H1 (cell line): ENCODE measurements at regions not wholly inside any gene's neighbourhood (a gene's known extent, or its start where the extent isn't known, plus 50 kb on each side); places are given as distances from the start of the nearest gene placed in this dataset.

Experiments
- CTCF ChIA-PET: fragments of 300-600 bp; sonication (Branson Sonifier 250); formaldehyde crosslinking; loops from one replicate; lab custom pipeline; 2021; ENCODE audit not compliant: partially characterized antibody; lab: Charles Lee
- POLR2A ChIA-PET: fragments of 300-600 bp; sonication (Branson Sonifier 250); formaldehyde crosslinking; loops from one replicate; lab custom pipeline; 2021; ENCODE audit warnings: inconsistent platforms; ENCODE audit not compliant: partially characterized antibody; lab: Charles Lee
- DNase-seq, 2 experiments: peaks; one replicate each; pipeline versions ENCODE4 v3.0.0 to v3.0.0-alpha.2; 2010 to 2022; ENCODE audit warnings: low spot score in 2 of 2, low read depth in 1 of 2, mixed read lengths in 1 of 2
- FAIRE-seq: peaks from 2 replicates; lab custom pipeline; 2011; peaks lifted over from hg19 to GRCh38; lab: Jason Lieb, UNC
- H2AFZ ChIP-seq: 2 replicates; pipeline ENCODE4 v1.8.1; 2012; ENCODE audit warnings: low read length, inconsistent platforms
- H2AK5ac ChIP-seq: 2 replicates; pipeline ENCODE4 v1.6.1; 2013; ENCODE audit warnings: low read depth, low read length
- H2BK120ac ChIP-seq: replicated peaks from 2 replicates; pipeline ENCODE3; 2013; ENCODE audit warnings: low read depth, low read length, inconsistent platforms
- H2BK12ac ChIP-seq: 2 replicates; pipeline ENCODE4 v1.6.1; 2013; ENCODE audit warnings: low read depth, low read length
- H2BK15ac ChIP-seq: 2 replicates; pipeline ENCODE4 v1.6.1; 2013; ENCODE audit warnings: low read length
- H2BK20ac ChIP-seq: 2 replicates; pipeline ENCODE4 v1.6.1; 2013; ENCODE audit warnings: low read length
- H2BK5ac ChIP-seq: 2 replicates; pipeline ENCODE4 v1.6.1; 2013; ENCODE audit warnings: low read depth, low read length
- H3K14ac ChIP-seq: 2 replicates; pipeline ENCODE4 v1.6.1; 2013; ENCODE audit warnings: inconsistent platforms; ENCODE audit not compliant: insufficient read length
- H3K18ac ChIP-seq: 2 replicates; pipeline ENCODE4 v1.6.1; 2013; ENCODE audit warnings: low read length; ENCODE audit errors: extremely low read depth
- H3K23ac ChIP-seq: 2 replicates; pipeline ENCODE4 v1.6.1; 2013; ENCODE audit warnings: inconsistent platforms; ENCODE audit not compliant: insufficient read length
- H3K23me2 ChIP-seq: 2 replicates; pipeline ENCODE4 v1.6.1; 2013; ENCODE audit warnings: low read depth, low read length
- H3K27ac ChIP-seq: 2 replicates; pipeline ENCODE4 v1.6.1; 2011; ENCODE audit warnings: low read depth, low read length, inconsistent platforms
- H3K27me3 ChIP-seq, 4 experiments: replicated peaks in 1 of 4; 1 replicate in 1 of 4; 2 replicates in 3 of 4; pipeline versions ENCODE4 v1.6.1 to v1.8.1; 2011 to 2013; ENCODE audit warnings: low read length in 3 of 4, mild to moderate bottlenecking in 3 of 4, inconsistent platforms in 2 of 4, mixed read lengths in 2 of 4, moderate library complexity in 1 of 4; ENCODE audit not compliant: control insufficient read depth in 3 of 4, insufficient read depth in 3 of 4; ENCODE audit errors: extremely low read depth in 1 of 4
- H3K36me3 ChIP-seq, 4 experiments: 2 replicates each; pipeline versions ENCODE4 v1.6.1 to v1.8.1; 2011 to 2013; ENCODE audit warnings: mild to moderate bottlenecking in 4 of 4, low read length in 3 of 4, moderate library complexity in 2 of 4, control low read depth in 1 of 4, inconsistent platforms in 1 of 4; ENCODE audit not compliant: insufficient read depth in 4 of 4, control insufficient read depth in 2 of 4
- H3K4ac ChIP-seq: replicated peaks from 2 replicates; pipeline ENCODE3; 2013; ENCODE audit warnings: low read length, low read depth, mixed read lengths, inconsistent platforms; ENCODE audit not compliant: insufficient read length
- H3K4me1 ChIP-seq, 4 experiments: replicated peaks in 1 of 4; 1 replicate in 1 of 4; 2 replicates in 3 of 4; pipeline versions ENCODE4 v1.6.1 to v1.8.1; 2011 to 2013; ENCODE audit warnings: low read length in 3 of 4, inconsistent platforms in 2 of 4, mixed read lengths in 1 of 4; ENCODE audit not compliant: insufficient read depth in 4 of 4, control insufficient read depth in 3 of 4
- H3K4me2 ChIP-seq, 2 experiments: 2 replicates each; pipeline versions ENCODE4 v1.6.1 to v1.8.1; 2011 to 2013; ENCODE audit warnings: low read depth in 2 of 2, low read length in 2 of 2, control low read depth in 1 of 2, inconsistent platforms in 1 of 2, mild to moderate bottlenecking in 1 of 2; ENCODE audit not compliant: insufficient read depth in 1 of 2
- H3K4me3 ChIP-seq, 4 experiments: fragments of 200-600, 300-600 bp in 1 of 4; sonication (generic), shearing (Covaris generic), sonication (Bioruptor Twin) in 1 of 4; 2 replicates each; pipeline versions ENCODE4 v1.5.1 to v1.8.1; 2011 to 2016; ENCODE audit warnings: low read length in 4 of 4, low read depth in 3 of 4, control low read depth in 2 of 4, inconsistent platforms in 2 of 4, mild to moderate bottlenecking in 2 of 4, mixed read lengths in 1 of 4, moderate library complexity in 1 of 4; ENCODE audit not compliant: insufficient read depth in 2 of 4; ENCODE audit errors: extremely low read depth in 1 of 4
- H3K56ac ChIP-seq: replicated peaks from 2 replicates; pipeline ENCODE3; 2013; ENCODE audit warnings: low read depth, mild to moderate bottlenecking, mixed read lengths, low read length, inconsistent platforms; ENCODE audit not compliant: insufficient read length
- H3K79me1 ChIP-seq: 2 replicates; pipeline ENCODE4 v1.6.1; 2013; ENCODE audit warnings: low read depth, low read length, control low read depth
- H3K79me2 ChIP-seq, 2 experiments: 2 replicates each; pipeline versions ENCODE4 v1.6.1 to v1.8.1; 2012 to 2013; ENCODE audit warnings: low read length in 2 of 2, mild to moderate bottlenecking in 2 of 2, inconsistent platforms in 1 of 2; ENCODE audit not compliant: insufficient read depth in 2 of 2, control insufficient read depth in 1 of 2
- H3K9ac ChIP-seq, 4 experiments: replicated peaks in 1 of 4; 1 replicate in 1 of 4; 2 replicates in 3 of 4; pipeline versions ENCODE4 v1.6.1 to v1.8.1; 2011 to 2013; ENCODE audit warnings: low read depth in 3 of 4, low read length in 3 of 4, control low read depth in 2 of 4, mild to moderate bottlenecking in 2 of 4, moderate library complexity in 2 of 4, inconsistent platforms in 1 of 4; ENCODE audit errors: extremely low read depth in 1 of 4
- H3K9me3 ChIP-seq, 2 experiments: 2 replicates each; pipeline versions ENCODE4 v1.6.1 to v1.8.1; 2012 to 2013; ENCODE audit warnings: mild to moderate bottlenecking in 2 of 2, moderate library complexity in 2 of 2, control low read depth in 1 of 2, inconsistent platforms in 1 of 2, low read depth in 1 of 2, low read length in 1 of 2, mixed read lengths in 1 of 2; ENCODE audit not compliant: insufficient read depth in 2 of 2
- H4K20me1 ChIP-seq, 2 experiments: replicated peaks in 1 of 2; 2 replicates each; pipeline versions ENCODE3 to v1.8.1; 2011 to 2013; ENCODE audit warnings: inconsistent platforms in 2 of 2, low read length in 2 of 2, mild to moderate bottlenecking in 1 of 2; ENCODE audit not compliant: insufficient read depth in 2 of 2, control insufficient read depth in 1 of 2
- H4K5ac ChIP-seq: 2 replicates; pipeline ENCODE4 v1.6.1; 2013; ENCODE audit warnings: low read length, low read depth, mixed read lengths, inconsistent platforms; ENCODE audit not compliant: insufficient read length
- H4K8ac ChIP-seq: 2 replicates; pipeline ENCODE4 v1.8.0; 2013; ENCODE audit warnings: mild to moderate bottlenecking, moderate library complexity, low read length, inconsistent platforms; ENCODE audit not compliant: insufficient read depth; ENCODE audit errors: extremely low read depth
- H4K91ac ChIP-seq: replicated peaks from 2 replicates; pipeline ENCODE3; 2013; ENCODE audit warnings: low read length, mixed read lengths, inconsistent platforms; ENCODE audit not compliant: insufficient read length
- CBX8 ChIP-seq: fragments of 300-800, 300-1000 bp; sonication (generic); IDR thresholded peaks from 2 replicates; pipeline ENCODE4 v1.7.1; 2016; ENCODE audit warnings: low read depth, low read length, borderline replicate concordance
- RBBP5 ChIP-seq: IDR thresholded peaks from 2 replicates; pipeline ENCODE4 v1.7.1; 2012; ENCODE audit warnings: low read depth, mild to moderate bottlenecking, inconsistent platforms, low read length, moderate library complexity, borderline replicate concordance
- SP2 ChIP-seq: IDR thresholded peaks from 2 replicates; pipeline ENCODE4 v1.6.1; 2012; ENCODE audit warnings: mild to moderate bottlenecking, low read length, inconsistent platforms
- SRF ChIP-seq: IDR thresholded peaks from 2 replicates; pipeline ENCODE4 v1.6.1; 2011; ENCODE audit warnings: mild to moderate bottlenecking, low read depth, low read length, moderate library complexity
- WGBS, 2 experiments: shearing (Covaris generic) in 1 of 2; methylation state at CpG; one replicate each; pipeline versions ENCODE4 v1.1.6 to v1.1.7; 2013 to 2015; ENCODE audit warnings: low lambda C conversion rate in 2 of 2, mixed read lengths in 2 of 2, inconsistent platforms in 1 of 2, low coverage in 1 of 2, missing lambda C conversion rate in 1 of 2; ENCODE audit not compliant: insufficient replicate concordance in 2 of 2, insufficient coverage in 1 of 2, insufficient read length in 1 of 2; ENCODE audit errors: extremely low coverage in 1 of 2, missing lambda C conversion rate in 1 of 2; 5-methylcytosine and 5-hydroxymethylcytosine counted together

- TF ChIP-seq RBBP5 = no peak
- no peak for TF ChIP-seq CBX8
- no peak for TF ChIP-seq SP2
- no peak for TF ChIP-seq SRF
- no peak overlapping the region for H2AK5ac ChIP-seq
- no peak overlapping the region; the same call in 1 of the 2 replicates for H2BK5ac ChIP-seq
- H2BK12ac ChIP-seq = no peak overlapping the region
- H4K91ac ChIP-seq = no peak overlapping the region
- H2AFZ ChIP-seq = no peak overlapping the region
- H2BK120ac ChIP-seq = no peak overlapping the region
- no peak overlapping the region for H3K27ac ChIP-seq
- DNase-seq = no peak
- no peak overlapping the region for H3K4me2 ChIP-seq
- H3K9ac ChIP-seq = no peak overlapping the region
- H3K4ac ChIP-seq = no peak overlapping the region
- H4K8ac ChIP-seq = no peak overlapping the region; the same call in 1 of the 2 replicates
- H3K23me2 ChIP-seq = no peaks in the 10 kb centered on the region; the same call in 1 of the 2 replicates
- H3K79me1 ChIP-seq = no peaks in the 10 kb centered on the region
- peaks cover 0 to 1% (median 0%) of the 10 kb centered on the region in 4 experiments; a peak in 1 of 7 replicates for H3K27me3 ChIP-seq
- no peaks in the 10 kb centered on the region for H4K20me1 ChIP-seq
- no peaks in the 10 kb centered on the region for H3K4me1 ChIP-seq
- no peaks in the 10 kb centered on the region for H3K79me2 ChIP-seq
- FAIRE-seq = no peak
- no peaks in the 10 kb centered on the region for H3K36me3 ChIP-seq
- H3K56ac ChIP-seq = no peak overlapping the region
- no peak overlapping the region for H3K4me3 ChIP-seq
- no peak overlapping the region for H2BK15ac ChIP-seq
- H3K9me3 ChIP-seq = no peaks in the 10 kb centered on the region
- ChIA-PET POLR2A (no interaction called here), CTCF (interaction anchor here (0.5 kb wide), 1 partner anchor 1615 kb away, joined by 3 read pairs; no protein-coding TSS in a partner anchor)
- no peak overlapping the region for H3K18ac ChIP-seq
- H3K23ac ChIP-seq = no peak overlapping the region
- H2BK20ac ChIP-seq = no peak overlapping the region
- no peak overlapping the region for H4K5ac ChIP-seq
- no peak overlapping the region for H3K14ac ChIP-seq
- 87% methylated on average over 3 of the region's 4 CpGs; no CpG with 5 or more reads in 1 of the 2 experiments for WGBS, 2 experiments
These were observed 195.3 kb upstream of the LNX1 start for GRCh38 chr4:53786632-53787031.
